ENCODE measurements at regions not wholly inside any gene's neighbourhood (a gene's known extent, or its start where the extent isn't known, plus 50 kb on each side); places are given as distances from the start of the nearest gene placed in this dataset.

DNA sequence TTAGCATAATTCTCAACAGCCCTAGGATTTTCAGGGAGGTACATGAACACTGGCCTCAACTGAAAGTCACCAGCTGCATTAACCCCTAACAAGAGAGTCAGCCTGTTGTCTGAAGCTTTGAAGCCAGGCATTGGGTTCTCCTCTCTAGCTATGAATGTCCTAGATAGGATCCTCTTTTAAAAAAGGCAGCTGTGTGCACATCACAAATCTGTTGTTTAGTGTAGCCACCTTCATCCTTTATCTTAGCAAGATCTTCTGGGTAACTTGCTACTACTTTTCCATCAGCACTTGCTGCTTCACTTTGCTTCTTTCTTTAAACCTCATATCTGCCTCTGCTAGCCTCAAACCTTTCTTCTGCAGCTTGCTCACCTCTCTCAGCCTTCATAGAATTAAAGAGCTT, 1692.1 kb downstream of the EFNB2 start:
- no peak for DNase-seq (ENCODE audit: low read depth)

DNA sequence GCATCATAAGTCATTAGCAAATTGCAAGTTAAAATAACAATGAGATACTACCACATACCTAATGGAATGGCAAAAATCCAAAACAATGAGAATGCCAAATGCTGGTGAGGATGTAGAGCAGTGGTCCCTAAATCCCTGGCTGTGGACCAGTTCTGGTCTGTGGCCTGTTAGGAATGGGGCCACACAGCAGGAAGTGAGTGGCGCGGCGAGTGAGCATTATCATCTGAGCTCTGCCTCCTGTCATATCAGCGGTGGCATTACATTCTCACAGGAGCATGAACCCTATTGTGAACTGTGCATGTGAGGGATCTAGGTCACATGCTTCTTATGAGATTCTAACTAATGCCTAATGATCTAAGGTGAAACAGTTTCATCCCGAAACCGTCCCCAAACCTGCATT, 1694.4 kb downstream of the EFNB2 start:
- no peak for DNase-seq (ENCODE audit: low read depth)

DNA sequence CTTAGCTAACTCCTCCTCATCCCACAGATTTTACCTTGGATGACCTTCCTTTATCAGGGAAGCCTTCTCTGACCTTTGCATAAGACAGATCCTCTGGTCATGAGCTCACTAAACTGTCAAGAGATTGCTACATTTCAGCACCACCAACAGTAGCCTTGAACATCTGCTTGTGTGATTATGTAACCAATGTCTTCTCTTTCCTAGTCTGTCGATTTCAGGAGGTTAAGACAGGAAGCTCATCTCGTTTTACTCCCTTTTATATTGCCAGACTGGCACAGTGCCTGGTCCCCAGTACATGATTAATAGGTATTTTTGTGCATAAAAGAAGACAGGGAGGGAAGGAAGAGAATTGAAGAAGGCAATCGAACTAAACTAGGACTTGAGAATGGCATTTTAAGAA, 1697.7 kb downstream of the EFNB2 start:
- no peak for DNase-seq (ENCODE audit: low read depth)

DNA sequence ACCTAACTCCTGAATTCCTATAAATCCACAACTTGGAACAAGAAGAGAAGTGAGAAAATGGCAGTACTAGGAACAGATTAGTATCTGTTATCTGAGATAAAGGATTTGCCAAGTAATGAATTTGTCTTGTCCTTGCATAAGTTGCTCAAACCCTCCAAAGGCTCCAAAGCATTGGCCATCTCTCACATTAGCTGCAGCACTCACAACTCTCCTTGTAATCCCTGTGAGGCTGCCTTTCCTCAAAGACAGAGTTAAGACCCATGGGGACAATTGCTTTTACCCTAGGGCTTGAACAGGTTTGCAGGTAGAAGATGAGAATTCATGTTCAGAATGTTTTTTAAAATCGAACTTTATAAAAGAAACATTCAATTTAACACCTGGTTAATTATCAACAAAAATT, 1702.2 kb downstream of the EFNB2 start:
- no peak for DNase-seq (ENCODE audit: low read depth)

DNA sequence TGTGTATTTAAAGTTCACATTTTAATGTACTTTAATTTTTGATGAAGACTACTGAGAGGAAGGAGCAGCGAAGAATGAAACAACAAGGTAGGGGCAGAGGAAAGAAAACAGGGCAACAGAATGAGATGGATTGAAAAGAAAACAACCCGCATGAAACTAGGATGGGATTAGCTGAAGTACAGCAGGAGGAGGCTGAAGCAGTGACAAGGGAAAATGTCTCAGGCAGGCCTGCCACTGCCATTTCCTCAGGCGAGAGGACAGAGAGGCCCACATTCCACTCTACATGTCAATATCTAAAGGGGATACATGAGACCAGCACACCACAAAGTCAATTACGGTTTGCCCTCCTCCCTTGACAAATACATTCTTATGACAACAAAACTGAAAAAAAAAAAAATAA, 1703.2 kb downstream of the EFNB2 start:
- DNase-seq (ENCODE audit: low read depth): no peak

DNA sequence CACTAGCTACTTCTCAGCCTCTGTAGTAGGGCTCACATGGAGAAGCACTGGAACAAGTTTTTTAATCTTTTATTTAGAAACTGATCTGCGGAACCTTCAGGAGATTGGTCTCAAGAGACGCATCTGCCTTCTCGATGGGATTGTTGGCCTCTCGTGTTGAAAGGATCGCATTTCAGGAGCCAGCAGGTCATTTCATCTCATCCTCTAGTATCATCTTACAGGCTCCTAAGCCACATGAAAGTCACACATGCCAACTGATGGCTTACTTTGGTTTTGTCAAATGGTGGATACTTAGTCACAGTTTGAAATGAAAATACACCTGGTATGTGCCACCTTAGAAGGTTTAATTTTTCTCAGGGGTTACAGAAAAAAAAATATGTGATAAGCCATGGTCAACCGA, 1703.6 kb downstream of the EFNB2 start:
- no peak for DNase-seq (ENCODE audit: low read depth)

DNA sequence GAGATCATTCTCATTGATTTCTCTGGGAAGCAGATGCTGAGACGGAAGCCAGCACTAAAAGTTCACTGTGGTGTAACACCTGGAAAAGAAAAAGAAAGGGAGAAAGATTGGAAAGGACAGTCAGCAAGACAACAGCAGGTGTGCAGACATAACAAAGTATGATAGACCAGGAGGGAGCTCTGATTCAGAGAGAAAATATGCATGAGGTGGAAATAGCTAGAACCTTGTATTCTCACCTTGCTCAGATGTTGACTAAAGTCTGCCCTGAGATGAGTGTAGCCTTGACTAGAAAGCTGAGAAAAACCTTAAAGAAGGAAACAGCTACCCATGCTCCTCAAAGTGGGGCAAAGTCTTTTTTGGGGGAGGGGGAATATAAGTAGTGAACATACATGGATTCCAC, 1711.8 kb downstream of the EFNB2 start:
- DNase-seq (ENCODE audit: low read depth): no peak

DNA sequence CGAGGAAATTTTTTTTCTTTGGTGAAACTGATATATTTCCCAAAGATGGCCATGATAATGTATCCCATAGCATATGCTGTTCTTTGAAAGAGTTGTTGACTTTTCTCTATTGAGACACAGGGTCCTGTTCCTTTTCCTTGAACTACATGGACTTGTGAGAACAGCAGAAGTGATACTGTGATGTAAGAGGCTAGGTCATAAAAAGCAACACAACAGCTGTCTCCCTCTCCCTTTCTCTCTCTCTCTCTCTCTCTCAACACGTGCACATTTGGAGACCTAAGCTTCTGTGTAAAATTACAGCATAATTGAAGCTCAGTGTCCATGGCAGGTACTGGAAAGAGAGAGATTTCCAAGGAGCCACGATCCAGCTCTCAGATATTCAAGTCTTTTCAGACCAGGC, 1712.4 kb downstream of the EFNB2 start:
- no peak for DNase-seq (ENCODE audit: low read depth)

DNA sequence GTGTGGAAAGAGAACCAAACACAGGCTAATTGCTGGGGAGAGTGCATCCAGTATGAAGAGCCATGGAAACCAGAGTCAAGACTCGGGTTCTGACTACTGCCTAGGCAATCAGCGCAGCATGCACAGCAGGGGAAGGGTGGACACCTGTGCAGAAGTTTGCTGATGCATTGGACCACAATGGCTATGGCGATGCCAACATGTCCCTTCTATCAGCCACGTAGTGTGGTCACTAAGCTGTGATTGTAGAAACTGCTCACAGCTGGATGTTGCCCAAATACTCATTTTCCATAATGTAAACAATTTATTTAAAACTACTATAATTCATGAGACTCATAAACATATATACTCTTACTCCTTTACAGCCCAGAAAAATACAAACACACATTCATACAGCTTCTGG, 1718.2 kb downstream of the EFNB2 start:
- no peak for DNase-seq (ENCODE audit: low read depth)

DNA sequence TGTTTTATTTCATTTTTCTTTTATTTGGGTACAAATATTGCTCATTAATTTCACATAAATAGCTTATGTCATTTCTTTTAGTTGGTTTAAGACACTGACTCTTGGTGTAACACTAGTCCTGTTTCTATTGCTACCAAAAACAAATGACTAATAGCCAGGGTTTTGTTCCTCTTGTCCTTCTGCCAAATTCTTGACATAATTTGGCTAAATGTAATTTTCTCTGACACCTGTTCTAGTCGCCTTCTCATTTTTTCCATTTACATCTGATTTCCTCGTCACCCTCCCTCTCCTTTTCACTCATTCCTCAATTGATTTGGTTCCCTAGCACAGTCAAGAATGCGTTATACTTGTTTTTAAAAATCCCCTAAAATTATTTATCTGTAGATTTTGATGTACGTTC, 1718.7 kb downstream of the EFNB2 start:
- DNase-seq (ENCODE audit: low read depth): no peak

DNA sequence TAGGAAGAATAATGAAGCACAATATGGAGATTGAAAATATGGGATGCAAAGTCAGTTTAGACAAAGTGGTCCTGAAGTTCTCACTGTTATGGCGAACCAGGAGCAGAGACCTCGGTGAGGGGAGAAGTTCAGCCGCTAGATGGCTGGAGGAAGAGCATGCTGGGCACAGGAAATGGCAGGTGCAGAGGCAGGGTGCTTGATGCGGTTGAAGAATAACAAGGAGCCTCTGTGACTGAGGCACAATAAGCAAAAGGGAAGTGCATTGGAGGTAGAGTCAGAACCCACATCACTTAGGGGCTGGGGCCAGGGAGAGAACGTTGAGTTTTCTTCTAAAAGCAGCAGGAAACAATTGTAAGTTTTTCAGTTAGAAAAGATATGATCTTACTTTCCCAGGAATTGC, 1725.2 kb downstream of the EFNB2 start:
- DNase-seq (ENCODE audit: low read depth): no peak

DNA sequence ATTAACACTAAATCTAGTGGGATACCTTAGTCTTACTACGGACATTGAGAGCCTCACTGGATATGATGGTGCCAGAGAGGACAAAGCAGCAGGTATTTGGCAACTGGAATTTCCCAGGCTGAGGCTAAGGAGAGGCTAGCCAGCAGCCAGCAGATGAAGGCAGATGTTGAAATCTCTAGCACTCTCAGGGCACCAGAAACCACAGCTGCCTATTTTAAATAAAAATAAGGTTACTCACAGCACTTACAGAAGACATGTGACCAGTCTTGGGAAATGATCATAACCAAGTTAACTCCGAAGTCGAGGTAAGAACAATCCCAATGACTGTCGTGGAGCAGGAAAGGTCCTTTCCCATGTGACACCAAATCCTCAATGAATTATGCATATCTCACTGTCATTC, 1726.0 kb downstream of the EFNB2 start:
- no peak for DNase-seq (ENCODE audit: low read depth)

DNA sequence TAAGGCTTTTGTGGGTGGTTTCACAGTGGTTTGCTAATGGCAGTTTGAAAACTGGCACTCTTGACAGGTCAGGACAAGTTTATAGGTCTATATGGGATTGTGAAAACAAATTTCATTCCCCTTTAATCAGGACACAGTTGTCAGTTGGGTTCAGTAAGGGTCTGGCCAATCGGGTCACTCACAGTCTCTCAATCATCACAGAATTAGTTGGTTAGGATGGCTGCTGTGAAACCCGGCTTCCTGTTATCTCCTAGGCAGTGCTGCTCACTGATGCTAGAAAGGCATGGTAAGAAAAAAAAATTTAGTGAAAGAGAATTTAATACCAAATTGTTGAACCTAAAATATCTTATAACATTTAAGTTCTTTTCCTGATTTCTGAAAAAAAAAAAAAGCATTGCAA, 1730.1 kb downstream of the EFNB2 start:
- DNase-seq (ENCODE audit: low read depth): no peak

DNA sequence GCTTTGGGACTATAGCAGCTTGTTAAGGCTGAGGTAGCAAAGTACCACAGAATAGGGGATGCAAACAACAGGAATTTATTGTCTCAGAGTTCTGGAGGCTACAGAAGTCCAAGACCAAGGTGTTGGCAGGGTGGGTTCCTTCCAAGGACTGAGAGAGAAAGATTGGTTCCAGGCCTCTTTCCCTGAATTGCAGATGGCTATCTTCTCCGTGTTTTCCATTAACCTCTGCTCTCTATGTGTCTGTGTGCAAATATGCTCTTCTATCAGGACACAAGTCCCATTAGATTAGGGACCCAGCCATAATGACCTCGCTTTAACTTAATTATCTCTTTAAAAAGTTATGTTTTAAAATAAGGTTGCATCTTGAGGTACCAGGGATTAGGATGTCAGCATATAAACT, 1732.9 kb upstream of the SLC10A2 start:
- DNase-seq (ENCODE audit: low read depth): no peak

DNA sequence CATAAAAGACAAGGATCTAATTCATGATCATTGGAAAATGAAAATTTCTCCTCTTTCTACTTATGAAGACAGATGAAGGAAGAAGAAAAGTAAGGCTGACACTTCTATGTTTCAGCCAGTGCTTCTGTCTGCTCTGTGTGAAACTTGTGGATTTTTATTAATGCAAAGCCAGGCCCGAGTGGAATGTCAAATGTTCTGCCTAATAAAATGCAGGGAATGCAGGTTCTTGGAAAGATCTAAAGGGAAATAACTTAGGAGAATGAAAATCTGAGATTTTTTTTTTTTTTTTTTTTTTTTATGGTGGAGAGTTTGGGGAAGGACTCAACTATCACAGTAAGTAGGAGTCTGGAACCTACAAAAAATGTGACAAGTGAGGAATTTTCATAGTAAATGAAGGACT, 1732.3 kb upstream of the SLC10A2 start:
- DNase-seq (ENCODE audit: low read depth): no peak

DNA sequence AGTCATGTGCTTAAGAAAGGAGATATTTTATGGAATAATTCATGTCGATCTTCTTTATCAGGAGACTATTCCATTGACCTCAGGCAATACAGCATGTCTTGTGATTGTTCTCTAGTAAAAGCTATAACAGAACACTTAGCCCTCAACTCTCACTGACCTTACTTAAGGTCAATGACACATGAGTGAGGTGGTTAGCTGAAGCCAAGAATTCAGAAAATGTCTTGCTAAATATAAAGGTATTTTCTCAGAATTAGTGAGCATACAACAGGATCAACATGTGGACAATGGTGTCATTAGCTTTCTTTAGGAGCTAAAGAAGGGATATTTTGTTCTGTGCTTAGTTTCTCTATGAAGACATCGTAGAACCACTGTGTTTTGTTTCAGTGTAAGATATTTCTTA, 1730.4 kb upstream of the SLC10A2 start:
- no peak for DNase-seq (ENCODE audit: low read depth)

DNA sequence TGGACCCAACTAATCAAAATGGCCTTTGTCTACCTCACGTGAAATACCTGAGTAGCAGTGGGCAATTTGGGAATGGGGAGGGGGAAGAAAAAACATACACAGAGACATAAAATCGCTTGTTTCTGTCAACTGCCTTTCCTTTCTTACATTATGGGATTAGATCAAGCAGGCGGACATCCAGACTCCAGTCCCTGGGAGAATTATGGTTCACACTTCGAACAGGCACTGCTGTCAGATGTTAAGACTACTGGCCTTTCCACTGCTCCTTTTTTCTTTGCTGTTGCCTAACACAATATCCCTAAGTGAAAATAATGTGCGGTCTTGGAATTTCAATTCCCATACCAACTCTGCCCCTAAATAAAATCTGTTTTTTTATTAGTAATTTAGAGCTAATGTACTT, 1719.7 kb upstream of the SLC10A2 start:
- DNase-seq (ENCODE audit: low read depth): no peak

DNA sequence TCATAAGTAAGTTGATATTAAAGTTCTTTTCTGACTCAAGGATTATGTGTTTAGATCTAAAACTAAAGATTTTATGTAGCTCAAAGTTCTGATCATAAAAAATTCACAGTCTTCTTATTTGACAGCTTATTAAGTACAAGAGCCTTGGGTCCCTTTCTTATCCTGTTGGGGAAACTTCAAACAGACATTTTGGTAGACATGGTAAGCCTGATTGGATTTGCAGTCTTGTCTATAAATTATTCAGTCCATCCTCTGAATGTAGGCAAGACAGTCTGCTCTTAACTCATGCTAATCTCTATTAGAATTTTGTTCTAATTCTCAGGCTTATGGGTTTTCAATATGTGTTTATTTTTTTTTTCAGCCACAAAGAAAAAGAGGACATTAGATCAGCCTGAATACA, 1718.7 kb upstream of the SLC10A2 start:
- DNase-seq (ENCODE audit: low read depth): no peak

DNA sequence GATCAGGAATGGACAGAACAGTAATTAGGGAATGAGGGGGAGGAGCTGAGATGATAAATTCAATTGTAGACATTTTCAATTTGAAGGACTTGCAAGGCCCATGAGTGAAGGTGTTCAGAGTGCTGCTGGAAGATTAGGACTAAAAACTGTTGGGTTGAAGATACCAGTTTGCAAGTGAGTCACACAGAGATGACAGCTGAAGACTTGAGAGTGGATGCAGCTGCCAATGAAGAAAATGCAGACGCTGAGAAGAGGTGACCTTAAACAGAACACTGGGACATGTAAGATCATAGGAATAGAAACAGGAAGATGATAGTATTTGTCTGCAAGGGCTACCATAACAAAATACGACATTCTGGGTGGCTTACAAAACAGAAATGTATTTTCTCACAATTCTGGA, 1716.5 kb upstream of the SLC10A2 start:
- no peak for DNase-seq (ENCODE audit: low read depth)

DNA sequence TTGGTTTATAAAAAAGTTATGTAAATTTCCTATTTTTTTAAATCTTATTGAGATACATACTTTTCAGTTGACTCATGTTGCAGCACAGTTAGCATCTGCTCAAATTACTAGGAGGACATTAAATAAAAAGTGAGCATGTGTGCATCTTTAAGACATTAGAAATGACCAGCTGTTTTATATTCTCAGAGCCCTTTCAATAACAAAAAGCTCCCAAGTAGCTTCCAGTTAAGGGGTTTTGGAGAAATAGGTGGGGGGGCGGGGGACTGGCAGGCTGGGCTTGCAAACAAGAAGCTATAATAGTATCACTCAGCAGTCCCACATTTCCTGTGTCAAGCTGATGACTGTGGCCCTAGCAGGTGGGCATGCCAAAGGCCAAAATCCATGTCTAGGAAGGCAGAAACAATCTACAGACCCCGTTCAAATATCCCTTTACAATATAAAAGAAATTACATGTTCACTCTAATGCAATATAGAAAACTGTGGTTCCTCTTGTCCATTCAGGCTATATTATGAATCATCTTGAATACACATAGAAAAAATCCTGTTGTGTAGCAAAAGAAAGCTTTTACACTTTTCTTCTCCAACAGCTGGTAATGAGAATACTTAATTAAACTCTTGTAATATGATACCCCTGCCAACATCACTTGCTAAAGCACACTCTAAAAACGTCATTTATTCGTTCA, 1713.2 kb upstream of the SLC10A2 start:
- DNase-seq (ENCODE audit: low read depth): no peak

DNA sequence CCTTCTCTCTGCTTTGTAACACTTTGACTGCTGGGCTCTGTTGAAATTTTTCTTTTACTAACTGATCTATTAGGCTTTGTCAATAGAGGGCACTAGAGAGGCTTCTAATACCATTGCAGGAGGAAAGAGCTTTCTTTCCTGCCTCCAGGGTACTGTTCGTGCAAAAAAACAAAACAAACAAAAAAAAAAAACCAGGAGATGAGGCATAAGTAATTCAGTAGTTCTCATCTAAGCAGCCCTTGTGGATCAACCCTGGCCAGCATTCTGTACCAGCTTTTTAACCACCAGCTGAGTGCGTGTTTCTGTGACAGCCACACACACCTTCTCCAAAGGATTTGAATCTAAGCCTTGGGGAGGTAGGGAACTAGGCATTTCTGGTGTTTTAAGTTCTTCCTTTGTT, 1707.6 kb upstream of the SLC10A2 start:
- DNase-seq (ENCODE audit: low read depth): no peak

DNA sequence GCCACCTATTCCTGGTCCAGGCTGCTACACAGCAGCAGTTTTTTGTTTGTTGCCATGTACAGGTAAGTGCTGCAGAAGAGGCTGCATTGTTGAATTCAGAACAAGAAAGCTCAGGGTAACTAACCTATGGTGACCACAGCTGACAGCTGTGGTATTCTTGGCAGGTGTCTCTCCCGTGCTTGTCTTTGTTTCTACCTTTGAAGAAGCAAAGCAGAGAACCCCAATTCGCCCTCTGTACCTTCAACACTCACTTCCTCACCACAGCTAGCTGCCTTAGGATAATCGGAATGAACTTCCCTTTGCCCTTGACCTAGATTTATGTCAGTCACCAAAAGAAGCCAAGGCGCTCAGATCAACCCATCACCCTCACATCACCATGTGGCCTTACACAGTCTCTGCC, 1703.3 kb upstream of the SLC10A2 start:
- DNase-seq (ENCODE audit: low read depth): no peak

DNA sequence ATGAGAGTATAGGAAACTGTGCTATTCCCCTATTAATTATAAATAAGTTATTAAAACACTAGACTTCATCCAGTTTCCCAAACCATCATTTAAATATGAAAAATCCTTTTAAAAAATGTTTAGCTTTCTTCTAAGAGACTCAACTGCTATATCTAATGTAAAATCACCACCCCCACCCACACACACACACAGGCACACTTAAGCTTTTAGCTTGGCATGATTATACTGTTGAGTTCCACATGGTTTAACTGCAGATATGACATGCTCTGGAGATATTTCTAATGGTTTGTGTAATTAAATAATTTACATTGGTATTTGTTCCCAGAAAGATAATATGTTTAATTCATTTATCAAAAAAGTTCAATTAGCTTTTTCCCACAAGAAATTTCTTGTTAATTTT, 1700.1 kb upstream of the SLC10A2 start:
- no peak for DNase-seq (ENCODE audit: low read depth)

DNA sequence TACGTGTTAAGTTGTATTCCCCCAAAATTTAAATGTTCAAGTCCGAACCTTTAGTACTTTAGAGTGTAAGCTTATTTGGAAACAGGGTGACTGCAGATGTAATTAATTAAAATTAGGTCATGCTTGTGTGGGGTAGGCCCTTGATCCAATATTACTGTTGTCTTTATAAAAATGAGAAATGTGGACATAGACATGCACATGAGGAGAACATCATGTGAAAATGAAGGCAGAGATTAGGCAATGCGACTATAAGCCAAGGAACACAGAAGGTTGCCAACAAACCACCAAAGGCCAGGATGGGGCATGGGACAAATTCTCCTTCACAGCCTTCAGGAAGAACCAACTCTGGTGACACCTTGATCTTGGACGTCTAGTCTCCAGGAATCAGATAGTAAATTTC, 1698.4 kb upstream of the SLC10A2 start:
- no peak for DNase-seq (ENCODE audit: low read depth)

DNA sequence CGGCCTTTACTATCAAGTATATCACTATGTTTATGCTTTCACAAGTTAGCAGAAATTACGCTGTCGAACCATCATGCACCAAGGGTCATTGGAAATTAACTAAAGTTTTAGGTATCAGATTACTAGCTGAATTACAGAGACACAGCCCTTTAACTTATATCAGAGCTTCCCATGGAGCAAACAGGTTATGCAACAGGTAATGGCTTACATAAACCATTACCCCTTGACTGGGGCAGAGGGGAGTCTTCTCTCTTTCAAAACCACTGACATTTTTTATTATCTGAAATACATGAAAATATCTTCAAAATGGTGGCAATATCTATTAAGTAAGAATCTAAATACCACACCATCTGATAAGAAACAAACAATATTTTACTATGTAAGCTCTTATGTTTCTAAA, 1692.9 kb upstream of the SLC10A2 start:
- no peak for DNase-seq (ENCODE audit: low read depth)

All from stimulated activated CD8-positive, alpha-beta memory T cell treated with anti-CD3 and anti-CD28 coated beads, Interleukin-7, amount 100 ng/mL, for 24 hours (primary cell).